Activated naive CD8-positive, alpha-beta T cell treated with anti-CD3 and anti-CD28 coated beads, Interleukin-2, amount 50 U/mL, for 16 hours (primary cell): ENCODE measurements at regions not wholly inside any gene's neighbourhood (a gene's known extent, or its start where the extent isn't known, plus 50 kb on each side); places are given as distances from the start of the nearest gene placed in this dataset.

ENCODE experiments used
- DNase-seq: peaks from one replicate; pipeline ENCODE4 v3.0.0-alpha.2; 2020; ENCODE audit warnings: low read depth, low spot score

DNA sequence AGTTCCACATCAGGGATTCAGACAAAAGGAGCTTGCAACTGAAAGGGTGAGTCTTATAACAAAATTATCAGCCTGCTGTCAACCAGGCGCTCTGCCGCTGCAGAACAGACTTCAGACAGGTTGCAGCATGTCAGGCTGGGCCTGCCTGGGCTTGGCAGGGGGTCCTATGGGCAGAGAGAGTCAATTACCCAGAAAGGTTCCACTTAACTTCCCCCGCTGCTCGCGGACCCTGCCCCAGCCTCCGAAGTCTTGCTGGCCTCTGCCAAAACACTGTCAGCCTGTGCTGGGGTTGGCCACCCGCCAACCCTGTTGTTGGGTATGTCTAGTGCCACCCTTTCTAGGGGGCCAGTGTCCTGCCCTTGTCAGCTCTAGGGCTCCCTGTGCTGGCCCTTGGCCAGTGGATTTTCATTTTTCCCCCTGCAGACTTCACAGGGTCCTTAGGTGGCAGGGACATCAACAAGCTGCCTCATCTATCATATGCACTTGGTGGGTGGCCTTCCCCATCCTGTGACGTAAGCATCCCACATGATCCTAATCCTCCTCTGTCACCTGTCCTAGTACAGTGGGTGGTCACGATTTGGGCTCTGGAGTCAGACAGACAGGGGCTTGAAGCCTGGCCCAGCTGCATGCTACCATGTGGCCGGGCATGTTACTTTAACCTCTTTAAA, 166.5 kb upstream of the CADM1 start:
- no peak for DNase-seq

- no peak for DNase-seq
Measured at GRCh38 chr11:115665958-115666357, 161.7 kb upstream of the CADM1 start.

DNA sequence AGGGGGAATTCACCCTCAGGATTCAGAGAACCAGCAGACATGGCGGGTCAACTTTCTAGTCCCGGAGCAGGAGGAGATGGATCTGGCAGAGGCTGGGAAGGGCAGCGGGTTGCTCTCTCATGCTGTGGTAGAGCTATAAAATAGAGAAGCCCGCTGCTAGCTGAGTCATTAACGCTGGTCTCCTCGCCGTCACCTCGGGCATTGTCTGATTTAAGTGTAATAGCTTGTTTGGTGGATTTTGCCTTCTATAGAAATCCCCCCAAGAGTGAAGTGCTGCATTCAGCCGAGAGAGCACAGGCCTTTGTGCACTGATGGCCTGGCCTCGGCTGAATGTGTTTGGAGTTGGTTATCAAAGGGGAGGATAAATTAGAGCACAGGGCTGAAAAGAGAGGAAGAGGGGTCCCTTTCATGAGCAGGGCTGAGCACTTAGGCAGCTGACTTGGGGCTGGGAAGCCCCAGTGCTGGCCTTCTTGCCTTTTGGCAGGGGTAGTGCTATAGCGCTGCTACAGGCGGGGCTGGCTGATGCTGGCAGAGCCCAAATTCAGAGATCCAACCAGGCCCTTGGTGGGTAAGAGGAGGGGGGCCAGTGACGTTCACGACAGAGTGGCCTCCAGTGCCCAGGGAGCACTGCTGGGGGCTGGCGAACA, 161.1 kb upstream of the CADM1 start:
- DNase-seq, result no peak

DNA sequence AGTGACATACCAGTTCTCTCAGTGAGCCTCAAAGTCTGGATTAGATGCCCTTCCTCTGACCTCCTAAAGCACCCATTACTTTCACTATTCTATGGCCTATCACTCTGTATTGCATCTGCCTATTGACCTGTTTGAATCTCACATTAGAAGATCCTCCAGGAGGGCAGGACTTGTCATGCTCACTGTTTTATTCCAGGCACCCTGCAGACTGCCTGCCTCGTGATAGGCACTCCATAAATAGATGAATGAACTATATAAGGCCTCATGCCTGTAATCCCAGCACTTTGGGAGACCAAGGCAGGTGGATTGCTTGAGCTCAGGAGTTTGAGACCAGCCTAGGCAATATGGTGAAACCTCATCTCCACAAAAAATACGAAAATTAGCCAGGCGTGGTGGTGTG, 160.1 kb upstream of the CADM1 start:
- no peak for DNase-seq

DNA sequence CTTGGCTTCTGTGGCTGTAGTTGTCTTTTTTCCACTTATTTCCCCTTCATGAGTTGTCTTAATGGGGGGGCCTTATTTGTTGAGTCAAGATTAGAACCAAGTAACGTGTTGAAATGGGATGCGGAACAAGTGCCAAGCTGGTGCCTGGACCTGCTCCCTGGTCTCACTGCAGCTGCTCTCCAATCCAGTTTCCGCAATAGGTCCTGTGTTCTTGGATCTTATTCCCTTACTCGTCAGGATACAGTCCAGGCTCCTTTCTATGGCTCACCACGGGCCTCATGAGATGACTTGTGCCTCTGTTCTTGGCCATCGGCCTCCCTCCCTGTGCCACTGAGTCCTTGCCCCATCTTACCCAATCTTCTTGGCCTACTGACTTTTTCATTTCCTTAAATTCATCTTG, 159.6 kb upstream of the CADM1 start:
- no peak for DNase-seq

GRCh38 chr11:115660030-115660805, 156.0 kb upstream of the CADM1 start:
- no peak for DNase-seq

GRCh38 chr11:115659061-115659963, 155.1 kb upstream of the CADM1 start:
- no peak for DNase-seq

- no peak for DNase-seq
Measured at GRCh38 chr11:115657586-115657985, 153.4 kb upstream of the CADM1 start.

DNA sequence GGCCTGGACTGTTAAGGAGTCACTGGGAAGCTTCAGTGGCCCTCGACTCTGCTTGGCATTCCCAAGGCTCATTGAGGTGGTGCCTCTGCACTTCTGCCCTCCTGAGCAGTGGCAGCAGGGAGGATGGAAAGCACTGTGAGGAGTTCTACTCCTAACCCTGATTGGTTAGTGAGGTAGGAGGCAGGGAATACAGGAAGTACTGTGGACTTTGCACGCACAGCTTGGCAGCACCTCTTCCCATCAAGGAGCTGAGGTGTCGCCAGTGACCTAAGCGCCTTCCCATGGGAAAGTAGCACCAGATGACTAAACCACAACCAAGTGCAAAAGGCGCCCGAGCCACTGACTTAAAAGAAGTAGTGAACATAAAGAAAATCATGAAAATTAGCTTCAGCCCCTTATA, 152.5 kb upstream of the CADM1 start:
- DNase-seq, result no peak

GRCh38 chr11:115656041-115656440, 151.8 kb upstream of the CADM1 start:
- DNase-seq, result no peak

GRCh38 chr11:115654792-115655191, 150.6 kb upstream of the CADM1 start:
- no peak for DNase-seq

DNA sequence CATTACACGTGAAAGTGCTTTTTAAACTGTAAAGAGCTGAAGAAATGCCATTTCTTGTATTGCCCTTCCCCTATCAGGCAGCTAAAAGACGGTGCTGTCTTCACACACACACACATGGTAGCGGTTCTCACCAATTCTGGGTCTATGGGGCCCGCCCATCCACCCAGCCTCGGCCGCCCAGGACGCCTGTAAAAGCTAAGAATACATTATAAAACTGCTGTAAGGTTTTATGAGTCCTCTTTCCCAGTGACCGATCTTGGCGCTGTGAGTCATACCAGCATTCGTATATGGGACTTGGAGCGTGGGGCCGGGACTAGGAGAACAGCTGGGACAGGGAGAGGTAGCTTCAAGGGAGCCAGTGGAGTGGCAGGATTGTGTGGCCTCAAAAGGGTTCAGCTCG, 149.7 kb upstream of the CADM1 start:
- DNase-seq, result no peak

DNA sequence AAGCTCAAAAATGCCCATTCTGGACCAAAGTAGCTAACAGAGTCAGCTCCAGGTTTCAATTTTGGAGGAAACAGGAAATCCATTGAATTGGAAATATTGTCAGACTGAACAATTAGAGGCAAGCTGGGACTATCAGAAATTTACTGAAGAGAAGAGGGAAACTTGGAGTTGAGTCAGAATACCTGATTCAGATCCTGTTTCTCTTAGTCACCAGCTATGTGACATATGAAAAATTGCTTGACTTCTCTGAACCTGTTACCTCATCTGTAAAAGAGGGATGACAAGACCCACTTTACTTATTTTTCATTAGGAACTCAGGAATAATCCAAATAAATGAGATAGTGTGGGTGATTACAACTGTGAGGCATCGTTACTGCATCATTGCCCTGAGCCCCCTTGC, 148.9 kb upstream of the CADM1 start:
- DNase-seq, result no peak

GRCh38 chr11:115652496-115652895, 148.3 kb upstream of the CADM1 start:
- DNase-seq, result no peak

- no peak for DNase-seq
Measured at GRCh38 chr11:115652094-115652493, 147.9 kb upstream of the CADM1 start.

DNA sequence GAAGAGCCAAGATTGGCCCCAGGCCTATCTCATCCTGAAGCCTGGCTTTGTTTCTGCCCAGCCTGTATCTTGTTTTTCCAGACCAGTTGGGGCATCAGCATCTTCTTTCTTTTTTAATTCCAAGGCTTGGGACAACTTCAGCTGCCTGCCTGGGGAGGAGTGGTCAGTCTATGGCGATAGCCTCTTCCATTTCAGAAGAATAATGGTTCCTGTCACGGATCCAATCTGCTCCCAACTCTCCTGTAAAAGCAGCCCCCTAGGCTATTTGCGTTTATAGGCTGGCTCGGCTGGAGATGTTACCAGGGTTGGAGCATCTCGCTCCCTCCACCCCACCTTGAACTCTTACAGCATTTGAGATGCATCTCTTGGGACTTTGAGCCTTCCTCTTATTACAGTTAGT, 145.2 kb upstream of the CADM1 start:
- DNase-seq, result no peak

- DNase-seq, result no peak
Measured at GRCh38 chr11:115645631-115646317, 141.6 kb upstream of the CADM1 start.

GRCh38 chr11:115644856-115645255, 140.6 kb upstream of the CADM1 start:
- no peak for DNase-seq

GRCh38 chr11:115643549-115644270, 139.5 kb upstream of the CADM1 start:
- no peak for DNase-seq

GRCh38 chr11:115642660-115643059, 138.4 kb upstream of the CADM1 start:
- DNase-seq, result no peak
